HepG2 (cell line): ENCODE measurements at regions not wholly inside any gene's neighbourhood (a gene's known extent, or its start where the extent isn't known, plus 50 kb on each side); places are given as distances from the start of the nearest gene placed in this dataset.

ENCODE experiments used
- ATAC-seq: fragments of 200-7000 bp; cut with Tn5 transposase; 3 replicates; pipeline ENCODE4 v1.9.1; 2020; ENCODE audit warnings: mild to moderate bottlenecking, moderate library complexity
- BruUV-seq: library from RNA; stranded (reverse); fragments of 400-500 nt; replicated peaks from 2 replicates; lab custom pipeline; 2021; lab: Mats Ljungman, UMichigan
- CTCF ChIA-PET: fragments of 300-600 bp; formaldehyde crosslinking; extraction: SDS; loops from one replicate; lab custom pipeline; 2021; ENCODE audit warnings: low total read pairs, inconsistent platforms, low intra/inter-chr PET ratio; lab: Yijun Ruan, JAX
- POLR2A ChIA-PET: fragments of 350-600 bp; sonication (Branson Sonifier 250); formaldehyde crosslinking; loops from one replicate; lab custom pipeline; 2020; ENCODE audit warnings: antibody characterized with exemption, inconsistent platforms; lab: Yijun Ruan, JAX
- DNase-seq: peaks from one replicate; pipeline ENCODE4 v3.0.0-alpha.2; 2015; ENCODE audit warnings: low spot score
- FAIRE-seq: peaks from 3 replicates; lab custom pipeline; 2011; peaks lifted over from hg19 to GRCh38; lab: Jason Lieb, UNC
- H2AFZ ChIP-seq: one replicate; pipeline ENCODE4 v1.6.1; 2011; ENCODE audit warnings: low read length, inconsistent platforms
- H3K27ac ChIP-seq: fragments of 300-600 bp; 3 replicates; pipeline ENCODE4 v1.8.0; 2011; ENCODE audit warnings: mixed run types, mild to moderate bottlenecking, mixed read lengths, low read length, inconsistent platforms; ENCODE audit not compliant: insufficient read depth; ENCODE audit errors: extremely low read length
- H3K27me3 ChIP-seq, 2 experiments: fragments of 200-600 bp in 1 of 2; 2 replicates in 1 of 2; 3 replicates in 1 of 2; pipeline versions ENCODE4 v1.6.0 to v1.8.0; 2011; ENCODE audit warnings: low read length in 2 of 2, mild to moderate bottlenecking in 2 of 2, moderate library complexity in 2 of 2, inconsistent platforms in 1 of 2; ENCODE audit not compliant: insufficient read depth in 2 of 2, control insufficient read depth in 1 of 2
- H3K36me3 ChIP-seq, 2 experiments: fragments of 200-600 bp in 1 of 2; replicated peaks in 1 of 2; 2 replicates in 1 of 2; 3 replicates in 1 of 2; pipeline versions ENCODE4 v1.5.1 to v1.8.0; 2011; ENCODE audit warnings: low read length in 2 of 2, inconsistent platforms in 1 of 2; ENCODE audit not compliant: insufficient read depth in 2 of 2, control insufficient read depth in 1 of 2
- H3K4me1 ChIP-seq: 2 replicates; pipeline ENCODE4 v1.5.1; 2012; ENCODE audit warnings: low read length, inconsistent platforms; ENCODE audit not compliant: insufficient read depth
- H3K4me2 ChIP-seq: 2 replicates; pipeline ENCODE4 v1.6.0; 2011; ENCODE audit warnings: low read depth, low read length, inconsistent platforms
- H3K4me3 ChIP-seq, 3 experiments: fragments of 200-600 bp in 1 of 3; sonication (generic), shearing (Covaris generic) in 1 of 3; replicated peaks in 1 of 3; 2 replicates each; pipeline ENCODE4 v1.5.1; 2011 to 2016; ENCODE audit warnings: low read length in 3 of 3, inconsistent platforms in 2 of 3, low read depth in 2 of 3, mild to moderate bottlenecking in 2 of 3, control low read depth in 1 of 3, mixed read lengths in 1 of 3; ENCODE audit not compliant: insufficient read depth in 1 of 3
- H3K79me2 ChIP-seq: one replicate; pipeline ENCODE4 v1.6.1; 2011; ENCODE audit warnings: low read length, inconsistent platforms; ENCODE audit not compliant: insufficient read depth
- H3K9ac ChIP-seq: 2 replicates; pipeline ENCODE4 v1.6.0; 2011; ENCODE audit warnings: mild to moderate bottlenecking, low read depth, low read length, inconsistent platforms; ENCODE audit not compliant: insufficient read depth
- H3K9me3 ChIP-seq: 2 replicates; pipeline ENCODE4 v1.5.1; 2012; ENCODE audit warnings: mild to moderate bottlenecking, low read length
- H4K20me1 ChIP-seq: 2 replicates; pipeline ENCODE4 v1.6.0; 2011; ENCODE audit warnings: inconsistent platforms, mild to moderate bottlenecking, low read length, moderate library complexity; ENCODE audit not compliant: insufficient read depth
- CHCHD3 ChIP-seq: sonication (generic); formaldehyde crosslinking; IDR thresholded peaks from 2 replicates; pipeline ENCODE4 v1.8.0; 2022; ENCODE audit warnings: mild to moderate bottlenecking, missing genetic modification reagents, moderate library complexity
- CTCF ChIP-seq: sonication (generic); formaldehyde crosslinking; IDR thresholded peaks from 2 replicates; pipeline ENCODE4 v1.5.0; 2020; ENCODE audit warnings: mild to moderate bottlenecking, missing genetic modification reagents, moderate library complexity
- PHF21A ChIP-seq: sonication (generic); formaldehyde crosslinking; IDR thresholded peaks from 2 replicates; pipeline ENCODE4 v1.5.0; 2020; ENCODE audit warnings: mild to moderate bottlenecking, missing genetic modification reagents
- RAD51 ChIP-seq: fragments of 450-650 bp; IDR thresholded peaks from 2 replicates; pipeline ENCODE4 v1.6.1; 2016; ENCODE audit warnings: borderline replicate concordance
- THAP8 ChIP-seq: sonication (generic); formaldehyde crosslinking; IDR thresholded peaks from 2 replicates; pipeline ENCODE4 v1.5.1; 2020; ENCODE audit warnings: missing genetic modification reagents, mild to moderate bottlenecking, borderline replicate concordance
- TOPORS ChIP-seq: sonication (generic); formaldehyde crosslinking; IDR thresholded peaks from 2 replicates; pipeline ENCODE4 v1.8.0; 2023; ENCODE audit warnings: mild to moderate bottlenecking, missing genetic modification reagents
- ZBED4 ChIP-seq: sonication (generic); formaldehyde crosslinking; IDR thresholded peaks from 2 replicates; pipeline ENCODE4 v1.4.0; 2020; ENCODE audit warnings: missing genetic modification reagents, borderline replicate concordance
- ZBTB14 ChIP-seq: sonication (generic); formaldehyde crosslinking; IDR thresholded peaks from 2 replicates; pipeline ENCODE4 v1.4.0; 2020; ENCODE audit warnings: missing genetic modification reagents
- ZMYM3 ChIP-seq: sonication (generic); formaldehyde crosslinking; IDR thresholded peaks from 2 replicates; pipeline ENCODE4 v1.5.1; 2020; ENCODE audit warnings: mild to moderate bottlenecking, missing genetic modification reagents
- ZSCAN9 ChIP-seq: IDR thresholded peaks from 2 replicates; pipeline ENCODE4 v1.6.1; 2016; ENCODE audit warnings: borderline replicate concordance
- WGBS: methylation state at CpG from one replicate; pipeline ENCODE4 v1.1.6; 2017; ENCODE audit warnings: low lambda C conversion rate; 5-methylcytosine and 5-hydroxymethylcytosine counted together
- in situ Hi-C: cut with HindIII; loops from 2 replicates; pipeline ENCODE4 v1.10.0; 2017; ENCODE audit warnings: low pct_unique_long_range_greater_than_20kb; ENCODE audit not compliant: extremely low pct_ligation_motif_present
- intact Hi-C: fragments of 100-400 bp; cut with micrococcal nuclease; formaldehyde crosslinking; loops from one replicate; pipeline ENCODE4 v1.10.0; 2022; ENCODE audit not compliant: unreplicated experiment

GRCh38 chr10:85105614-85106255 is 777.3 kb downstream of the CCSER2 start:
- Histone ChIP-seq H3K4me3 (no peak overlapping the region), H2AFZ (no peak overlapping the region), H3K4me2 (no peak overlapping the region), H3K27me3 (no peaks in the 10 kb centered on the region), H4K20me1 (no peaks in the 10 kb centered on the region), H3K79me2 (no peaks in the 10 kb centered on the region), H3K9me3 (no peaks in the 10 kb centered on the region), H3K4me1 (no peaks in the 10 kb centered on the region), H3K9ac (no peak overlapping the region), H3K27ac (no peak overlapping the region), H3K36me3 (no peaks in the 10 kb centered on the region)
- ChIA-PET CTCF (no interaction called here), POLR2A (no interaction called here)
- intact Hi-C loops (no loop called here), in situ Hi-C loops (no loop called here)
- DNase-seq: no peak
- peak; percentile 74 for ATAC-seq
- no peak for FAIRE-seq
- BruUV-seq: no TSS peak
- 22% methylated on average over 4 of the region's 4 CpGs for WGBS
- no peak for TF ChIP-seq CHCHD3
- peak; percentile 13; the same call in 1 of the 2 replicates for TF ChIP-seq CTCF (CRISPR knock-in tag)

- TF ChIP-seq TOPORS (no peak), ZSCAN9 (CRISPR knock-in tag) (no peak), THAP8 (CRISPR knock-in tag) (no peak), ZBED4 (no peak), RAD51 (no peak), ZBTB14 (CRISPR knock-in tag) (no peak), ZMYM3 (no peak), PHF21A (CRISPR knock-in tag) (no peak)
- H3K27me3 ChIP-seq: no peaks in the 10 kb centered on the region
- BruUV-seq: no TSS peak
Measured at GRCh38 chr10:85111271-85111670, 782.9 kb downstream of the CCSER2 start.

More at GRCh38 chr10:85111271-85111670, 782.9 kb downstream of the CCSER2 start:
- ATAC-seq: no peak
- Histone ChIP-seq H3K4me3 (no peak overlapping the region), H4K20me1 (no peaks in the 10 kb centered on the region), H3K4me1 (no peaks in the 10 kb centered on the region), H3K36me3 (no peaks in the 10 kb centered on the region), H3K4me2 (no peak overlapping the region), H3K9ac (no peak overlapping the region), H3K79me2 (no peaks in the 10 kb centered on the region), H3K27ac (no peak overlapping the region), H2AFZ (no peak overlapping the region), H3K9me3 (no peaks in the 10 kb centered on the region)
- in situ Hi-C loops (no loop called here), intact Hi-C loops (no loop called here)
- ChIA-PET CTCF (no interaction called here), POLR2A (no interaction called here)
- no peak for DNase-seq
- FAIRE-seq: no peak
- 0% methylated on average over 1 of the region's 1 CpG for WGBS
